Thymus (tissue), 11 donors: ENCODE measurements at regions not wholly inside any gene's neighbourhood (a gene's known extent, or its start where the extent isn't known, plus 50 kb on each side); places are given as distances from the start of the nearest gene placed in this dataset.

Experiments
- DNase-seq, 9 donors: peaks; one replicate each; pipeline ENCODE4 v3.0.0-alpha.2; 2013; ENCODE audit warnings: low spot score in 9 of 9, low read depth in 6 of 9, missing footprints in 1 of 9
- H3K27ac ChIP-seq, 2 donors: one replicate each; pipeline ENCODE4 v1.5.1; 2013; ENCODE audit warnings: control low read depth in 1 of 2, low read depth in 1 of 2, low read length in 1 of 2, mild to moderate bottlenecking in 1 of 2, moderate library complexity in 1 of 2
- H3K27me3 ChIP-seq, 2 donors: one replicate each; pipeline ENCODE4 v1.5.1; 2013; ENCODE audit warnings: low read length in 1 of 2; ENCODE audit not compliant: control insufficient read depth in 2 of 2, insufficient read depth in 1 of 2
- H3K36me3 ChIP-seq, 2 donors: one replicate each; pipeline ENCODE4 v1.5.1; 2013; ENCODE audit warnings: low read length in 1 of 2, mild to moderate bottlenecking in 1 of 2, moderate library complexity in 1 of 2; ENCODE audit not compliant: control insufficient read depth in 2 of 2, insufficient read depth in 2 of 2
- H3K4me1 ChIP-seq, 2 donors: one replicate each; pipeline ENCODE4 v1.5.1; 2013; ENCODE audit warnings: low read length in 2 of 2; ENCODE audit not compliant: control insufficient read depth in 2 of 2, insufficient read depth in 2 of 2
- H3K4me3 ChIP-seq, 2 donors: one replicate each; pipeline ENCODE4 v1.5.1; 2013; ENCODE audit warnings: low read length in 2 of 2, control low read depth in 1 of 2, mild to moderate bottlenecking in 1 of 2
- H3K9me3 ChIP-seq, 2 donors: one replicate each; pipeline ENCODE4 v1.5.1; 2013; ENCODE audit warnings: low read length in 1 of 2, mild to moderate bottlenecking in 1 of 2; ENCODE audit not compliant: control insufficient read depth in 2 of 2, insufficient read depth in 1 of 2
- WGBS: extraction: QIAGEN DNeasy Blood & Tissue Kit; methylation state at CpG from one replicate; pipeline ENCODE4 v1.1.7; 2013; 5-methylcytosine and 5-hydroxymethylcytosine counted together
- donor health status: healthy.

DNA sequence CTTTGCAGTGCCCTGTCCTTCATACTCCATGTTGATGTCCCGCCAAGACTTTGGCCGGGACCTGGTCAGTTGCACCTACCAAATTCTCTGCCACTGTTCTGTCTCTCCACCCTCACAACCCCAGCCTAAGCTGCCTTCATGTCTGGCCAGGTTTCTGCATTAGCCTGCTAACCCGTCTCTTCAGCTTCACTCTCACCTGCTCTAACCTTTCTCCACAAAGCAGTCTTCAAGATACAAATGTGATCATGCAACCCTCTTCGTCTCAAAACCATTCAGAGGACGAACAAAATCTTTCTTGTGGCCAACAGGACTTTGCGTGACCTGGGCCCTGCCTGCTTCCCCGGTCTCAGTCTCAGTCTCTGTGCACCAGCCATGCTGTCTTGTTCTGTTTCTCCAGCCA lies 148.2 kb downstream of the WSCD1 start:
- WGBS, result 92% methylated on average over 7 of the region's 7 CpGs
- no peak overlapping the region for H3K27ac ChIP-seq
- no peaks in the 10 kb centered on the region for H3K4me1 ChIP-seq
- no peaks in the 10 kb centered on the region for H3K27me3 ChIP-seq
- H3K9me3 ChIP-seq, result no peaks in the 10 kb centered on the region
- H3K4me3 ChIP-seq, result no peak overlapping the region
- DNase-seq, result no peak
- no peaks in the 10 kb centered on the region for H3K36me3 ChIP-seq

DNA sequence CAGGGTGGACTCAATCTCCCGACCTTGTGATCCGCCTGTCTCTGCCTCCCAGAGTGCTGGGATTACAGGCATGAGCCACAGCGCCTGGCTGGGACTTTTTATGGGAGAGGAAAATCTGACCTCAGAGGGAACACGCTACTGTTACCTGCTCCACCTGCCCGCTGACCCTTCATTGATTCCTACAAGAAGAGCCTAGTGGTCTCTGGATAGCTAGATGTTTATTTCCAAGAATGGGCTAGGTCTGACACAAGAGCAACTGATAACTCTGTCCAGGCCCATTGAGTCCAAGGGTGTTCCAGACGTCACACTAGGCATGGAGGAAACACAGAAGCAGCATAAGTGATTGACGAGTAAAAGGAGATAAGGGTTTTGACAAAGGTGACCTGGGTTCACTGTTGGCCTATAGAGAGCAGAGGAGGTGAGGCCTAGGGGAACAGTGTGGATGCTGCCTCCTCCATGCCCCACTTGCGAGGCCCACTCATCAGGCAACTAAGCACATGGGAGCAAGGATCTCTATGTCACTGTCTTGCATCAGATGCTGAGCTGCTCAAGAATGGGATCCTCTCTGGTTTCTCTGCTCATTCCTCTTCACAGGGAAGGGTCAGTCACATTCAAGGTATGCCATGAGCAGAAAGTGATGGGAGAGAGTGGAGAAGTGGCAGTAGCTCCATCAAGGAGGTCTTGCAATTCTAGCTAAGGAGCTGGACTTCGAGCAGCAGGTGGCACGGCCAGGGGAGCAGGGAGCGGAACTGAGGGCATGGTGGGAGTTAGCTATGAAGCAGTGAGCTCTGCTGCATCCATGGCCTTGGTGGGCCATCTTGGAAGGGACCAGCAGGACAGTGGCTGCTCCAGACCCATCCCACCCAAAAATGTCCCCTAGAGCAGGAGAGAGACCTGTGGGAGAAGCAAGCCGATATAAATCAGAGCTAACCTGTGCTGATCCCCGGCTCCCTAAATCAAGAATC lies 145.2 kb downstream of the WSCD1 start:
- H3K9me3 ChIP-seq, result no peaks in the 10 kb centered on the region
- no peaks in the 10 kb centered on the region for H3K4me1 ChIP-seq
- no peak overlapping the region for H3K27ac ChIP-seq
- no peak overlapping the region for H3K4me3 ChIP-seq
- no peaks in the 10 kb centered on the region for H3K36me3 ChIP-seq
- no peaks in the 10 kb centered on the region for H3K27me3 ChIP-seq
- WGBS, result 94% methylated on average over 13 of the region's 13 CpGs
- DNase-seq, result no peak

DNA sequence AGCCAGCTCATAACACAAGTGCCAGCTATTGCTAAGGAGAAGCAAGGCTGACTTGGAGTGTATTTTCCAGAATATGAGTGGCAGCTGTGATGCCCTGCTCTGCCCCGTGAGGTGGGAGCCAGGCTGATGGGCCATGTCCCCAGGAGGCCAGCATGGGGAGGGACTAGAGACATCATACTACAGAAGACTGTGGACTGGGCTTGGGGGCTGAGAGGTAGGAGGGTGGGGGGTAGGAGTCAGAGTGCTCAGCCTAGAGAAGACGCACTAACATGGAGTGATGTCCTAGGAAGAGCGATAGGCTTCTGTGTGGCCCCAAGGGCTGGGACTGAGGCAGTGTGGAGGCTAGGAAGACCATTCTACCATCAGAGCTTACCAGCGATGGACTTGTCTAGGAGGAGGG lies 143.7 kb downstream of the WSCD1 start:
- no peaks in the 10 kb centered on the region for H3K36me3 ChIP-seq
- no peak for DNase-seq
- H3K27me3 ChIP-seq, result no peaks in the 10 kb centered on the region
- no peak overlapping the region for H3K27ac ChIP-seq
- no peak overlapping the region for H3K4me3 ChIP-seq
- H3K4me1 ChIP-seq, result no peaks in the 10 kb centered on the region
- WGBS, result 91% methylated on average over 4 of the region's 4 CpGs
- H3K9me3 ChIP-seq, result no peaks in the 10 kb centered on the region

DNA sequence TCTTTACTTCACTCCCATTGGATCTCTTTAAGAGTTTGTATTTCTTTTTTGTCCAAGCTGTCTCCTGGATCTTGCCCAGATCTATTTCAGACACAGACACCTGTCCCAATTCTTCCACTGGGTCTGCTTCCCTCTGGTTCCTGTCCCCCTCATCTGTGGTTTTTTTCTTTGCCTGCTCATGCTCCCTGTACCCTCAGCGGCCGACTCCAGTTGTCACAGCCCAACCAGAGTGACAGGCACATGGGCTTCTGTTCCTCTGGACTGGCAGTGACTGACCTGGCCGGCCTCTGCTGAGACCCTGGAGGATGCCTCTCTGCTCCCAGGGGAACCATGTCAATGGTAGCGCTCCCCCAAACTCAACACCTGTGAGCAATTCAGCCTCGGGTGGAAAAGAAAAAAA lies 142.6 kb downstream of the WSCD1 start:
- DNase-seq, result no peak
- H3K4me3 ChIP-seq, result no peak overlapping the region
- 84% methylated on average over 5 of the region's 5 CpGs for WGBS
- no peaks in the 10 kb centered on the region for H3K9me3 ChIP-seq
- H3K4me1 ChIP-seq, result no peaks in the 10 kb centered on the region
- no peaks in the 10 kb centered on the region for H3K36me3 ChIP-seq
- H3K27ac ChIP-seq, result no peak overlapping the region
- H3K27me3 ChIP-seq, result no peaks in the 10 kb centered on the region

DNA sequence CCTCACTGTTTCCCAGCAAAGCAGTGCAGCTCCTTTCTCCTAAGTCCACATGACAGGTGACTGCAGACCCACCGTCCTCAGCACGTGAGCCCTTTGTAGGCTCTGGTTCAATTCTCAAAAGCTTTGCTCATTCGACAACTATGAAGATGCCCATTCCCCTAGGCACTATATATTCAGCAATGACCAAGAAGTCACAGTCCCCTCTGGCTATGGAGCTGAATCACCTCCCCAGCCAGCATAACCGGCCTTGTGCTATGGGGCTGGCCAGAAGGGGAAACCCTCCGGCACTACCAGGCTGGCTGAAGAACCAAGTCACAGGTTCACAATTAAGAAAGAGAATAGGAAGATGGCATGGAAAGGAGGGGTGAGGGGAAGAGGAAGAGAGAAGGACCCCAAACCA lies 139.7 kb downstream of the WSCD1 start:
- no peaks in the 10 kb centered on the region for H3K27me3 ChIP-seq
- no peak for DNase-seq
- no peak overlapping the region for H3K4me3 ChIP-seq
- H3K4me1 ChIP-seq, result no peaks in the 10 kb centered on the region
- no peak overlapping the region for H3K27ac ChIP-seq
- H3K9me3 ChIP-seq, result no peaks in the 10 kb centered on the region
- no peaks in the 10 kb centered on the region for H3K36me3 ChIP-seq
- 94% methylated on average over 5 of the region's 5 CpGs for WGBS

DNA sequence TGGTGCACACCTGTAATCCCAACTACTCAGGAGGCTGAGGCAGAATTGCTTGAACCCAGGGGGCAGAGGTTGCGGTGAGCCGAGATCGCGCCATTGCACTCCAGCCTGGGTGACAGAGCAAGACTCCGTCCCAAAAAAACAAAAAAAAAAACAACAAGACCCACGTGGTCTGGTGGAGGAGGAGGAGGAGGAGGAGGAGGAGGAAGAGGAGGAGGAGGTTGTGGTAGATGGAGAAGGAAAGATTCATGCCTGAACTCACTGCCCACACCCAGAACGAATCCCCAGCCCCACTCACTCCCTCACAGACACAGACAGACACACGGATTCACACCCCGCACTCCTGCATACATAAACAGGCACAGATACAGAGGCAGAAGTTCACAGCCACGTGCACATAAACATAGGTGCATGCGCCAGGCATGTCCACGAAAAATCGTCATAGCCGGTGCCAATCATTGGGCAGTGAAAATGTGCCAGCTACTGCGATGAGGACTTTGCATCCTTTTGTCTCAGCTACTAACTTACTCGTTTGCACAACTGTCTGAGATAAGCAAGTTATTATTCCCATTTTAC lies 138.5 kb downstream of the WSCD1 start:
- H3K27ac ChIP-seq, result no peak overlapping the region

DNA sequence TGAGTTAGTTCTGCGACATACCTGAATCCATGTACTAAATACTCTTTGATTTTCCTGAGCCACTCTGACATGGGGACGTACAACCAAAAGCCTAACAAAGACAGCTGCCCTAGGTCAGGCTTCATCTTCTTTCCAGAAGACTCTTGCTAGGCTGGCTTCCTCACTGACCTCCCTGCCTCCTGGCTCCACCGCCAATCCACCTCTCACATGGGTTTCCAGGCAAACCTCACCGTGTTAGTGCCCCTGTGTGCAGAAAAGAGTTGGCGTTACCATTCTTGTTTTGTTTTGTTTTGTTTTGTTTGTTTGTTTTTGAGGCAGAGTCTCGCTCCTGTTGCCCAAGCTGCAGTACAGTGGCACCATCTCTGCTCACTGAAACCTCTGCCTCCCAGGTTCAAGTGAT lies 135.3 kb downstream of the WSCD1 start:
- WGBS, result 91% methylated on average over 6 of the region's 6 CpGs
- H3K4me3 ChIP-seq, result no peak overlapping the region
- H3K27ac ChIP-seq, result no peak overlapping the region
- H3K36me3 ChIP-seq, result no peaks in the 10 kb centered on the region
- no peak for DNase-seq
- H3K4me1 ChIP-seq, result no peaks in the 10 kb centered on the region
- H3K9me3 ChIP-seq, result no peaks in the 10 kb centered on the region
- no peaks in the 10 kb centered on the region for H3K27me3 ChIP-seq

More for the DNA sequence above, 138.5 kb downstream of the WSCD1 start:
- Histone ChIP-seq H3K9me3 (no peaks in the 10 kb centered on the region), H3K4me1 (no peaks in the 10 kb centered on the region), H3K27me3 (no peaks in the 10 kb centered on the region), H3K36me3 (no peaks in the 10 kb centered on the region), H3K4me3 (no peak overlapping the region)
- no peak for DNase-seq
- 83% methylated on average over 16 of the region's 16 CpGs for WGBS

DNA sequence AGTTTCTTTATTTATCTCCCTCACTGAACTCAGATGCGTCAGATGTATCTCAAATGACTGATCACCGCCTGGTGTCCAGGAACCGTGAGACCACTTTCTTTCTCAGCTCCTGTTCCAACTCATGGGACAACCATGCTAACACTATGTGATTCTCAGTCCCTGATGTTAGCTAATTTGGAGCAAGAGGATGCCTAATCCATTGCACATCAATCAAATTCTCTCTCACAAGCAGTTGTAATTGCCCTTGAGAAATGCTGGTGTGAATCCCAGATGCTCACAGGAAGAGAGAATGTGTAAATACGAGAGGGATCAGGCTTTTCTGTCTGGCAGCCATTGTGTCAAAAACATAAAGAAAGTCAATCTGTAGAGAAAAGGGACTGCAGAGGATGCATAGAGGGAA lies 134.9 kb downstream of the WSCD1 start:
- no peak overlapping the region for H3K27ac ChIP-seq
- no peaks in the 10 kb centered on the region for H3K9me3 ChIP-seq
- H3K4me1 ChIP-seq, result no peaks in the 10 kb centered on the region
- no peaks in the 10 kb centered on the region for H3K36me3 ChIP-seq
- WGBS, result 67% methylated on average over 4 of the region's 4 CpGs
- no peaks in the 10 kb centered on the region for H3K27me3 ChIP-seq
- no peak for DNase-seq
- H3K4me3 ChIP-seq, result no peak overlapping the region

DNA sequence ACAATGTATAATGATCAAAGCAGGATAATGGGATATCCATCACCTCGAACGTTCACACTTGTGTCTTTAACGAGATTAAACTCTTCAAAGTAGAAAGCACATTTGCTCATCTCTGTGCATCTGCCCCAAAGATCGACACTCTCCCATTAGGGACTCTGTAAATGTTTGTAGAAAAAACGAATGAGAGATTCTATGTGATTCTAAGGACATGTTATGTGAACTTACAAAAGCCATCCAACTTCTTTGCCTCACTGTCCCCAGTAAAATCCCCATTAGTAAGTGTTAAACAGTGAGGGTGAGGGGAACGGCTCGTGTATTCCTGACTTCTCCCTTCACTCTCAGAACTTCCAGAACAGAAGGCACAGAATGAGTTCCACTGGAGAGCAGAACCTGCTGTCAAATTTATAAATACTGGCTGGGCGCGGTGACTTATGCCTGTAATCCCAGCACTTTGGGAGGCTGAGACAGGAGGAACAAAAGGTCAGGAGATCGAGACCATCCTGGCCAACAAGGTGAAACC lies 134.1 kb downstream of the WSCD1 start:
- H3K4me3 ChIP-seq, result no peak overlapping the region
- no peaks in the 10 kb centered on the region for H3K36me3 ChIP-seq
- no peaks in the 10 kb centered on the region for H3K9me3 ChIP-seq
- no peak overlapping the region for H3K27ac ChIP-seq
- H3K27me3 ChIP-seq, result no peaks in the 10 kb centered on the region
- no peak for DNase-seq
- WGBS, result 88% methylated on average over 10 of the region's 10 CpGs
- no peaks in the 10 kb centered on the region for H3K4me1 ChIP-seq
